Suppressor macrophage (primary cell): ENCODE measurements at regions not wholly inside any gene's neighbourhood (a gene's known extent, or its start where the extent isn't known, plus 50 kb on each side); places are given as distances from the start of the nearest gene placed in this dataset.
"Not testable (repeated sequence)": the region's sequence is repeated elsewhere in the genome, so short reads cannot be mapped to it uniquely, and the experiment has no call there.

Source experiments
- DNase-seq, 4 experiments: peaks; one replicate each; pipeline ENCODE4 v3.0.0-alpha.2; 2020 to 2022

DNA sequence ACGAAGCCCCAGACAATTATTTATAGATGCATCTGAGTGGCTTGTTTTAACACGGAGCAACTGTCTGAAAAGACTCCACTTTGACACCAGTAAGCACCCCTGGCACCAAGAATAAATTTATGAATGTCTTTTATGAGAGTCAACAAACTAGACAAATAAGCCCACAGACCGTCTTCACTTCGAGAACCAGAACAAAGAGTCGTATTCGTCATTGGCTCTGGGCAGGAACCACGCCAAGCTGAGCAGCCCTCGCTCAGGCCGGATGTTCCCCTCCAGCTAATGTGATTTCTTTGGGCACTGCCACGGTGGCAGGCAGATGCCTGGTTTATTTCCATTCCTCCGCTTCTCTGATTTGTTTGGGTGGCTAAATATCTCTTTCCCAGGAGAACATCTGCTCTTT is 91.9 kb upstream of the STC2 start:
- no peak for DNase-seq

DNA sequence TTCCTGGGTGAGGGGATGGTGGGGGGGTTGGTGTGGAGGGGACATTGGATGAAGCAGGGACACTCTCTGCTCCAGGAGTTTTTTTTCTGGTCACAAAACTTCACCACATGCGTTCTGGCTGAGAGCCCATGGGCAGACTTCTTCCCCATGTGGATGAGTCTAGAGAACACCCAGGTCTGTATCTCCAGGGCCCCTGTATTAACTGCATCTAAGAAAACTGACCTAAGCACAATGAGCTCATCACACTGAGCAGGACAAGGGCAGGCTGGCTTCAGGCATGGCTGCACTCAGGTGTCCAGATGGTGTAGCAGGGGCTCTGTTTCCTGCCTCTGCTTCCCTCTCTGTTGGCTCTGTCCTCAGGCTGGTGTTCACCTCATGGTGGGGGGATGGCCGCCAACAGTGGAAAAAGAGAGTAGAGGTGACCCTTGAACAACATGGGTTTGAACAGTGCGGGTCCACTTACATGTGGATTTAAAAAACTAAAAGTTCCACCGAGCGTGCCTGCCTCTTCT is 85.3 kb upstream of the STC2 start:
- no peak for DNase-seq

DNA sequence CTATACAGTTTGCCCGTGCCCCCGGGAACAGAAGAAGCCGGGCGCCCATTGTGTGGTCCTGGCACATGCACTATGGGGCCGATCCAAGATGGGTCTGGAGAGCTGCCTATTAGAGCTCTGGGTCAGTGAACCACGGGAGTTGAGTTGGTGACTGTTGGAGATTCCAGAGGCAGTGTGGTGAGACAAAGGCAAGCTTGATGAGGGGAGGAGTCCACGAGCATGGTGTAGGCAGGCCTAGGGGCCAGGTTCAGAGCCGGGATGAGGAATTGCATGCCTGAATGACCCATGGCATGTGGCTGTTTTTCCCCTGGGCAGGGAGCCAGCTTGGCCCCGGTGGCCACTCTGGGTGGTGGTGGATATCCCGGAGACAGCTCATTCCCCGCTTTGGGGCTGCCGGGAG is 84.4 kb upstream of the STC2 start:
- DNase-seq = no peak

DNA sequence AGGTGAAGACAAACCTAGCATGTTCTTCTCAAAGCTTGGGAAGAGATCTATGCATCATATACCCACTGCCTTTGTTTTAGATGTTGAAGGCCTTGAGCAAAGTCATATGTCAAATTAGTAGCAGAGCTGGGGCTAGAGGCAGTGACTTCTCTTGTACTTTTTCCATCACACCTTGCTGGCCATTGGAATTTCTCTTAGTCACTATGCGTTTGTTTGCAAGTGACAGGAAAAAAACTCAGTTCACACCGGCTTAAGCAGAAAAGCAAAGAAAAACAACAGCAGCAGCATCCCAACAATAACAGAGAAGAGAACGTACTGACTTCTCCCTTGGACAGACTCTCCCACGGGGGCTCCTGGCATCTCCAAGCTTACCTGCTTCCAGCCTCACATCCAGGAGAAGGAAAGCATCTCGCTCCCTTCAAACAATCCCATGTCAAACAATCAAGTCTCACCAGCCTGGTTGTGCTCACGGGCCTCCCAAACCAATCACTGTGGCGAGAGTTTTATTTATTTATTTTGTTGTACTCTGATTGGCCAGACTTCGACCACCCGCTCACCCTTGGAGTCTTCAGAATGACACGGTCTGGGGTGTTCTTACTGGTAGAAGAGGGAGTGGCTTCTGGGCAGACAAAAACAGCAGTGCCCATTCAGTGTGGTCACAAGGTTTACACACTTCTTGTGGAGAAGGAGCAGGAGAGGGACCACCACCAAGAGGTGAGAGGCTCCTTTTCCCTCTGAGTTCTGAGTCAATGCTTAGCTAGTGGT is 83.8 kb upstream of the STC2 start:
- DNase-seq = no peak

DNA sequence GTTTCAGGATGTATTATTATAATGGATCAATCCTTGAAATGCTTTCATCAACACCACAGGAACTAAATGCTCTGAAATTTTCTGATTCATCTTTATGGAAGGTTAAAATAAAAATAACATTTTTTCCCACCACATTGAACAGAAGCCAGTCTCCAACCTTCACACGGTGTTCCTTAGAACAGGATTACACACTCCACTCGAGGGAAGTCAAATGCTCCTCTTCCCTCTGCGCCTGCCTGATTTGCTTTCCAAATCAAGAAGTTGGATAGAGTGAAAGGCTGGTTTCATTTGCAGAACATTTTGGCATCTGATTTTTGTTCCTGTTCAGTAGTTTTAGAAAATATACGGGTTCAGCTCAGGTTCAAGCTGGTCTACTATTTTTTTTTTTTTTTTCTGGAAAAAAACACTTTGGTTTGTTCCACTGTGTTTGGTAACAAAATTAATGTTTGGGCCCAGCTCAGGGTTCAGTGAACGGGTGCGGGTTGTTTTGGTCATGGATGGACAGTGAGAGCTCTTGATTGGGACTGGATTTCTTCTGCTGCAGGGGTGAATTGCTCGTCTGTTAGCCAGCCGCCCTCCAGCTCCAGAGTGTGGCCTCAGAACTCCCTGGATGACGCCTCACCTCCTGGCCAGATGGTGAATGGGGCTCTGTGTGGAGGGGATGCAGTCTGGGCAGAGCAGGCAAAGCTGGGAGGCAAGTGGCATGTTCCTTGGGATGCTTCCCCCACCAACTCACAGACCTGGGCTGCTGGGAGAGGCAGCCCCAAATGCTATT is 82.4 kb upstream of the STC2 start:
- no peak for DNase-seq

DNA sequence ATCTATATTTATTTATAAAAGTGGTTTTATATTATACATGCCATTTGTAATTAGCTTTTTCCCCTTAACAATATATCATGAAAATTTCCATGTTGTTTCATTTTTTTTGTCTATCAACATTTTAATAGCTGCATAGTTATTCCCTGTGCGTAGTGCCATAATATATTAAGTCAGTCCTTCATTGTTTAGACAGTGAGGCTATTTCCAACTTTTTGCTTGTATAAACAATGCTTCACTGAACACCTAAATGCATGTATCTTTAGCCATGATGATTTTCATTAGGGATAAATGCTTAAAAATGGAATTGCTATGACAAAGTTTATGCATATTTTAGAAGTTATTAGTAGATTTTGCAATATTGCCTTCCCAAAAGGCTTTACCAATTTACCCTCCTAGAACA is 80.7 kb upstream of the STC2 start:
- DNase-seq = no peak

DNA sequence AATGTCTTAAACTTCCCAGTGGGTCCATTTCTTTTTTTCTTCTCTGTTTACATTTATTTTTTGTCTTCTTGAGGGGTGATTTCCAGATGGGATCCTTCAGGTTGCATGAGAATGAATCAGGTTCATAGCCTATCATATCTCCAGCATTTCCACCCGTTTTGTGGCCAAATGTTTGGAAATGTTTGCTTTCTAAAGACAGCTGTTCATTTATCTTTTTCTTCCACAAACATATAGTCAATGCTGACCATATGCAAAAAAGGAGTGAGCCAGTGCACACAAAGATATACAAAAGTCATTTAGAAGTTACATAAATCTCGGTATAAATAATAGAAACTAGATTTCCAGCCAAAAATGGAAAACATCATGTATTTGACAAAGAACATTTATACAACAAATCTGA is 71.6 kb upstream of the STC2 start:
- DNase-seq = no peak

DNA sequence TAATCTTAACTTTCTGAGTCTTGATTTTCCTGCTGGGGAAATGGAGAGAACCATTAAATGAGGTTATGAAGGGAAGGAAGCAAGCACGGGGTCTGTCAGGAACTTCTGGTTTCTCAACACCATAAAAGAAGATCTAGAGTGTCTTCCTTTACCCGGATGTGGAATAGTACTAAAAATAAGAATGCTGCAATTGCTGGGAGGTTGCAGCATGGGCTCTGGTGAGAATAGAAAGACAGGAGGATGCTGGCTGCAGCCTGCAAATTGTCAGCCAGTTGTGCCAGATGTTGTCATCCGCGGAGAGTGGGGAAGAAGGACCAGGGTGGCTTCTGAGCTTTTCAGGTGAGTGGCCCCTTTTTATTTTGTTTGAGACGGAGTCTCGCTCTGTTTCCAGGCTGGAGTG is 69.3 kb upstream of the STC2 start:
- peak; percentile 22 to 71 (median 53) for DNase-seq

DNA sequence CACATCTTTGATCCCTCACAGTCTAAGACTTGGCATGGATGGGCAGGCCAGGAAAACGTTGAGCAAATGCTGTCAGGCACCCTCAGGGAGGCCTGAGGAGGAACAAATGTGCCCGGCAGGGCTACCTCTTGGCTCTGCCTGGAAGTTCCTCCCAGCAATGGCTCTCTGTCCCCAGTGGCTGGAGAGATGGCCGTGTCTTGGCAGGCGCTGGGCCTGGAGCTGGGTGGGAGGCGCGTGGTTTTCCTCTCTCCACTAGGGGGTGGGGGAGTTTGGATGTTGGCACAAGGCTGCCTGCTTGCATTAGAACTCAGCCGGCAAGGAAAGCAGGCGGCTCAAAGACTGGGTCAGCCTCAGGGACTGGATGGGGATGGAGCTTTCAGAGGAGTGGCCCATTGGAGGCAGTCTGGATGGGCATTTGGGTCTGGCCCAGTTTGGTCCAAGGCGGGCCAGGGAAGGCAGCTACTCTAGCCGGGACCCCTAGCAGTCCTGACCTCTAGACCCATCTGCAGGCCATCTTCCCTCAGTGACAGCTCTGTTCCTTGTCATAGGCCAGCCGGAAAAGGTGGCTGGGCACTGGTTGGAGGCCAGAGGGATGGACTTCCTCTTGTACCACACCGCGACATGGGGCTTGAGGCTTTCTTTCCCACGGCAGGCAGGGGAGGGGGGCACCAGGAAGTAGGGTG is 68.2 kb upstream of the STC2 start:
- DNase-seq = peak in 1 of 4 experiments; percentile 14

DNA sequence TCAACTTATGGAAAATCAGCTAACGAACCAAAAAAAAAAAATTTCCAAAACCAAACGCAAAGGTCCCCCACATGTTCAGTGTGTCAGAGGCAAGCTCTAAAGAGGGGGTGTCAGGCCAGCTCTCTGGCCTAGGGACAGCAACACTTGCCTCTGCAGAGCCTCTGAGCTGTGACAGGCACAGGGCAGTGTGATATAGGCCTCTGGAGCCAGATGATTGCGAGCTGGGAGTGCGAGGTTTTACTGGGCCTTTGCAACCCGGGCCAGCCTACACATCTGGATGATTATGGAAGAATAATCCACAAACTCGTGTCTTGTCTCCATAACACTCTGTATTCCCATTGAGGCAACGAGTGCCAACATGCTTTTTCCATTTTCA is 67.7 kb upstream of the STC2 start:
- DNase-seq = no peak

DNA sequence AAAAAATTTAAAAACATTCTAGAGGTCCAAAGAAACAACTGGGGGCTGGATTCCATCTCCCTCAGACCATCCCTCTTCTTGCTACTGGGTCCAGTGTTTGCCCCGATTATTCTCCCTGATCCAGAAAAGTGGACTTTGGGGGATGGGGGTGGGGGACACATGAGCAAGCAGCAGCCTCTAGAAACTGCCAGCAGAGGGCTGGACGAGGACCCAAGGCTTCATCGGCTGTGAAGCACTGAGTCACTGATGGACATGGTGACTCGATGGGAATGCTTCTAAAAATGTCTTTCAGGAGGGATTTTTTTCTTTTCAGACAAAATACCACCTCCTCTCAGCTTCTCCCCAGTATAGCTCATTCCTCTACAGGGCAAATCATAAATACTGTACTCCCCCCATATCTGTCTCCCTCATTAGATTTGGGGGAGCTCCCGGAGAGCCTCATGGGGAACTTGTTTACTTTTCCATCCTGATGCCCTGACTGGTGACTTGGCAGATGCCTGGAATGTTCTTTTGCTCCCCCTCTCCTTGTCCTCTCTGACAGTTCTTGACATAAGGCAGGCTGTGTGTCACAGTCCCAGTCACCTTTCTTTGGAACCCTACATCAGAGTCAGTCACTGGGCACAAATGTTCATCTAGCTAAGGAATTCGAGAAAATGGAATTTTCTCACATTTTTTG is 67.2 kb upstream of the STC2 start:
- DNase-seq = no peak

DNA sequence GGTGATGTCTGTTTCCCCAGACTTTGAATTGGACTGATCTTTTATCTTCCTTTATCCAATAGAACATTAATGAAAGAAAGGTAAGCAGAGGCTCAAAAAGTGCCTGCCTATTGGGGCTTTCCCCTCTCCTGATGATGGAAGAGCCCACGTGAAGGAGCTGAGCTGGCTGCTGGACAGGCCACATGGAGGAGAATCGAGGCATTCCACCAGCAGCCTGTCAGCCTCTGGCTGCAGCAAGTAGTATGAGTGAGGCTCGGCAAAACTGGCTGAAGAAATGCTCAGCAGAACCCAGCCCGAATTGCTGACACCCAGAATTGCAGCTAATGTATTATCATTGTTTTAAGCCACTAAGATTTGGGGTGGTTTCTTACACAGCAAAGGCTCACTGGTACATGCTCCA is 66.5 kb upstream of the STC2 start:
- DNase-seq = no peak

DNA sequence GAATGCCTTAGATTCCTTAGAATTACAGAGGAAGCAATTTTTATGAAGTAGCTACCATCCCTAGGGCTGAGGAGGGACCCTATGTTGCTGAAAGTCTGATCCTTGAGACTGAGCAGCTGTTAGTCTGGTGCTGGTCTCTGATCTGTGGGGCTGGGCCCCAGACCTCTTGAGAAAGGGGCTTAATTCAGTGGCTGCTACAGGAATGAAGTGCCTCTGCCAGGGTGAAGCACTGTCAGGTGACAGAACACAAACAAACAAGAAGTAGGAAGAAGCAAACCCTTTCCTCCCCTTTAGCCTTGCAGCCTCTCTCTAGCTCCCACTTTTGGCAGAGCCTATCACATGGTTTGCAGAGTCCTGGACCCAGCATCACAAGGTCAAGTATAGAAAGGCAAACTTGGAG is 64.0 kb upstream of the STC2 start:
- no peak for DNase-seq

DNA sequence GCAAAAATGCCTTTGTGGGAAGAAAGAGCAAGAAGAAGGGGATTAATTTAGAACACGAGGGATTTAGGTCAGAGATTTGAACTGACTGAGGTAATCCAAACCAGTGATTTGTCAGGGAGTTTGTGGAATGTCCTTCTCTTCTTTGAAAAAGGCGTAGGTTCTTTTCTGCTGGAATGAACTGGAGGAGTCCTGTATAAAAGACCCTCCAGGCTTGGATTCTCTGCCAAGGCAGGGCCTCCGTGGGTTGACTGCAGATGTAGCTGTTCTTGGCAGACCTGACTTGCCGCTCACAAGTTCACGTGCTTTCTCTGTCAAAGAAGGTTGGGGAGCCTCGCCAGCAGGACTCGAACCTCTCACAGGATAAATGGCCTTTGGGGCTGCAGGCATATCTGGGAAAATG is 62.8 kb upstream of the STC2 start:
- DNase-seq = no peak

DNA sequence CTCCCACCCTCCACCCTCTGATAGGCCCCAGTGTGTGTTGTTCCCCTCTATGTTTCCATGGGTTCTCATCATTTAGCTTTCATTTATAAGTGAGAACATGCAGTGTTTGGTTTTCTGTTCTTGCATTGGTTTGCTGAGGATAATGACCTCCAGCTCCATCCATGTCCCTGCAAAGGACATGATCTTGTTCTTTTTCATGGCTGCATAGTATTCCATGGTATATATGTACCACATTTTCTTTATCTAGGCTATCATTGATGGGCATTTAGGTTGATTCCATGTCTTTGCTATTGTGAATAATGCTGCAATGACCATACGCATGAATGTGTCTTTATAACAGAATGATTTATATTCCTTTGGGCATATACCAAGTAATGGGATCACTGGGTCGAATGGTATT is 59.1 kb upstream of the STC2 start:
- DNase-seq = not testable (repeated sequence)

DNA sequence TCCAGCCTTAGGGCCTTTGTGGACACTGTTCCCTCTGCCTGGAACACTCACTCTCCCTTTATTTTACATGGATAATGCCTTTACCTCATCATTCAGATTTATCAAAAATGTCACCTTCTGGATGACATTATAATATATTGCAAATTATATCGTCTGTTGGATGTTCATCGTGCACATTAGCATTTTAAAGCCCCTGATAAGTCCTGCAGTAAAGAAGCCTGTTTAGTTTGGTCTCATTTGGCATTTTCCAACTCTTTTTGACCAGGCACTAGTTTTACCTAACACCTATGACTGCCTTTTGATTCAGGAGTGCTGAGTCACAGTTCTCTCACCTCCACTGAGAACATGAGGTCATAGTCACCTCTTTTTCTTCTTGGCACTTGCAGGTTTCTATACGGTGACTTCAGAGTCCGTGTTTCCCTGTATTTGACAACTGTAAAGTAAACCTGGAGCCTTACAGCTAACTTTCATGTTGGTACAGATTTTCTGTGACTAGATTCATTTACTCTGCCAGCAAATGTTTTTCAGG is 57.7 kb upstream of the STC2 start:
- no peak for DNase-seq

DNA sequence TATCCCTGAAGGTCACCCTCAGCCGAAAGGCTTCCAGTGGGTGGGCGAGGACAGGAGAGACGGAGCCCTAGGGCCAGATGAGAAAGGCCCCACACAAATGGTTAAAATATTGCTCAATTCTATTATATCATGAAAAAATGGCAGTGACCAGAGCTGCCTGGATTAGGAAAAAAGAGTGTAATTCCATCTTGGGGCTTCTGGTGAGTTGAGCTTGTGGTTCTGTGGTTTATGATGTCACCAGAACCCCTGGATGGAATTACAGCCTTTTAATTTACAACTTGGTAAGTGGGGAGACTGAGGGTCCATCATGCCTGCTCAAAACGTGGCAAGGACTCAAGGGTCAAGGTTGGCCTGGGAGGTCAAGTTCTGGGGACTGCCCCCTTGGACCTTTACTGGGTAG is 55.5 kb upstream of the STC2 start:
- DNase-seq = no peak

DNA sequence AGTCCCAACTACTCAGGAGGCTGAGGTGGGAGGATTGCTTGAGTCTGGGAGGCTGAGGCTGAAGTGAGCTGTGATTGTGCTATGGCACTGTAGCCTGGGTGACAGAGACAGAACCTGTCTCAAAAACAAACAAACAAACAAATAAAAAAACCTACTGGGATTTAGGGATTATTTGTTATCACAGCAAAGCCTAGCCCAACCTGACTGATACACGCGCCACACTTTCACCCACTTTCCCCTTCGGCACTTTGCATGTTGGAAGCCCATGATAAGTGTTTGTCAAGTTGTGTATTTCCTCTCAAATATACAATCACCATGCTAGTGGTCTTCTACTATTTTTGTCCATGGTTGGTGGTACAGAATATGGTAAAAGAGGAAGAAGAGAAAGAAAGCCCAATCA is 50.5 kb upstream of the STC2 start:
- no peak for DNase-seq
